ENCODE measurements at regions not wholly inside any gene's neighbourhood (a gene's known extent, or its start where the extent isn't known, plus 50 kb on each side); places are given as distances from the start of the nearest gene placed in this dataset.
"Not testable (repeated sequence)": the region's sequence is repeated elsewhere in the genome, so short reads cannot be mapped to it uniquely, and the experiment has no call there.

DNA sequence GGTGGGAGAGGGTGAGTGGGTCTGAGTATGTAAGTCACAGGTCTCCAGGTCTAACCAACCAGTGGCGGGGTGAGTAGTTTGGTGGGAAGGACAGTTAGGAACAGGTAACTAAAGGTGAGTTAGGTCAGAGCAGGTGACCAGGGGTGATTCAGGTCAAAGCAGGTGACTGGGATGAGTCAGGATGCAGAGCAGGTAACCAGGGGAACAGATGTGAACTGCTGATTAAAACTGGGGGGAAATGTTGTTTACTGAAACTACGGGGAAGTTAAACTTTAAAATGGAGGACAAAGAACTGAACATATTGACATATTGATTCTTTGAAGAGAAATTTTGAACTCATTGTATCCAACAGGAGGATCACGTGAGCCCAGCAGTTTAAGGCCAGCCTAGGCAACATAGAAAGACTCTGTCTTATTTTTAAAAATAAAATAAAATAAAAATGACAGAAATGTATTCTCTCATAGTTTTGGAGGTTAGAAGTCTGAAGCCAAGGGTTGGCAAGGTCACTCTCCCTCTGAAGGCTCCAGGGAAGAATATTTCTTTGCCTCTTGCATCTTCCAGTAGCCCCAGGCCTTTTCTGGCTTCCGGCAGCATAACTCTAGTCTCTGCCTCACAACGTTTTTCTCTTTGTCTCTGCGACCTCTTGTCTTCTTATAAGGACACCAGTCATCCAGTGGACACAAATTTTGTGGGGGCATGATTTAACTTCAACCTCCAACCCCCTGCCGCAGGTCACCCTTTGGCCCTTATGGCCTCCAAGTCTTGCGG is 64.3 kb upstream of the TINAGL1 start:
- DNase-seq = no peak

DNA sequence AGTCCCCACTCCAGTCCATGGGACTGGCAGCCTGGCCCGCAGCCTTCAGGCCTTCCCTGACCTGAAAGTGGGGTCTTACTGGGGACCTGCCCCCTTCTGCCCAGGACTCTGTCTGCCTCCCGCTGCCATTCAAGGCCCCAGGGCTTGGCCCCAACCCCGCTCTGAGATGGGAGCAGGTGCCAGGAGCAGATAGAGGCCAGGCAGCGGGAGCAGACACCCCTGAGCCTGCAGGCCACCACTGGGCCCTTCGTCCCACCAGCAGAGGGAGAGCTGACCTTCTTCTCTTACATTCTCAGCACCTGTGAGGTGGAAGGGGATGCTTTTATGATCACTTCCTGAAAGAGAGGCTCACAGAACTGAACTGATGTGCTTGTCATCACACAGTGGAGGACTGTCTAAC is 62.2 kb upstream of the TINAGL1 start:
- DNase-seq = no peak

DNA sequence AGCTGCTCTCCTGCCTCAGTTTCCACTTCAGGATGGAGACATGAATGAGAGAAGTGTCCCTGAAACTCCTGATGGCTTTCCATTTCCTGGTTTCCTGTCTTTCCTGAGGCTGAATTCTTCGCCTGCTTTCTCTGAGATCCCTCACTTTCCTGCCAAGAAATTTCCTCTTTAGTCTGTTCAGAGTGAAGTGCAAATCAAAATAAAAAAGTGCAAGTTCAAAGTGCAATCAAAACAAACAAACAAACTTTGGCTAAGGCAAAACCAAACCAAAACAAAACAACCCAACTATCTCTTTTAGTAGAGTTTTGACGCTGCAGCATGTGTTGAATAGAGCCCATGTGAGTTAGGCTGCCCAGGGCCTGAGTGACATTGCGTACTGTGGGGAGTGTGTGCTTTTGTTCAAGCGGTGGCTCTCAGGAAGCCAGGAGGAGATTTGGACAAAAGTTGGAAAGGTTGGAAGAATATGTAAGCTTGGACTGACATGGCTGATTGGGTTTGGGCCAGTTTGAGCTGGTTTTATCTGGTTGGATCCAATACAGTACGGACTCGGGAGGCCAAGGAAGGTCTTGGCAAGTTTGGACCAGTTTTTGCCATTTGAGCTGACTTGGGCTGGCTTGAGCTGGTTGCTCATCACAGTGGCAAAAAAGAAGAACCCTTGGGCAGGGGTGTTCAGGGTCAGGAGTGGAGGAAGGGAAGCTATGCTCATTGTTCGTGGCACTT is 61.1 kb upstream of the TINAGL1 start:
- DNase-seq = no peak

DNA sequence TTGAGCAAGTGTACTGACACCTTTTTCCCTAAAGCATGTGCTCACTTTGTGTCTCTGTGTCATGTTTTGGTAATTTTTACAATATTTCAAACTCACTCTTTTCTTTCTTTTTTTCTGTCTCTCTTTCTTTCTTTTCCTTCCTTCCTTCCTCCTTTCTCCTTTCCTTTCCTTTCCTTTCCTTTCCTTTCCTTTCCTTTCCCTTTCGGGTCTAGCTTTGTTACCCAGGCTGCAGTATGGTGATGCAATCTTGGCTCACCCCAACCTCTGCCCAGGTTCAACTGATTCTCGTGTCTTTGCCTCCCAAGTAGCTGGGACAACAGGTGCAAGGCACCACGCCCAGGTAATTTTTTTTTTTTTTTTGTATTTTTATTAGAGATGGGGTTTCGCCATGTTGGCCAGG is 60.4 kb upstream of the TINAGL1 start:
- no peak for DNase-seq

DNA sequence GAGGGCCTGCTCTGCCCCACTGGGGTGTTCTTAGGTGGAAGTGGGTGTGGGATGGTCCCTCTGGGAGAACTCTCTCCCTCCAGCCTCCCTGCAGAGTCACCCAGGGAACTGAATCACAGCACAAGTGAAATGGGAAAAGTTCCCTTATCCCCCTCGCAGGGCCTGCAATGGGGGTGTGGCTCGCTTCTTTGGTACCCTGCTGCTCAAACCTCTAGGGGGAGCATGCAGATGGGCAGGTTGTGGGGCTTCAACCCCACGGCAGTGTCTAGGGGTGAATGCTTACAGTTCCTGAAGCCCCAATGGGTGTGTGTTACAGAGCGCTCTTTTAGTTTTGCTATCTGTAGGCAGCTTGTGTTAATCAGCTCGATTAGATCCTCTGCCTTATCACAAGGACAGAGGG is 59.0 kb upstream of the TINAGL1 start:
- DNase-seq = no peak

DNA sequence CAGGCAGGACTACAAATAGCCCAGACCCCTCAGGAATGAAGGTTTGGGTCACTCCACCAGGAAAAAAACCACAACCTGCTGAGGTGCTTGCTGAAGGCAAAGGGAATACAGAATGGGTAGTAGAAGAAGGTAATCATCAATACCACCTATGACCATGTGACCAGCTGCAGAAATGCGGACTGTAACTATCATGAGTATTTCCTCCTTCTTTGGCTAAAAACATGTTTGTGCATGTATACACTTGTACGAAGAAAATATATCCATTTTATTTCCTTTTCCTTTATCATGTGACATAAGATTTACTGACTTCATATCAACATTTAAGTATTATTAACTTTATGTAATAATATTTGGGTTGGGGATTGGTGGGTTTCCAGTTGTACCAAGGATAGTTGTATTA is 58.3 kb upstream of the TINAGL1 start:
- not testable (repeated sequence) for DNase-seq

DNA sequence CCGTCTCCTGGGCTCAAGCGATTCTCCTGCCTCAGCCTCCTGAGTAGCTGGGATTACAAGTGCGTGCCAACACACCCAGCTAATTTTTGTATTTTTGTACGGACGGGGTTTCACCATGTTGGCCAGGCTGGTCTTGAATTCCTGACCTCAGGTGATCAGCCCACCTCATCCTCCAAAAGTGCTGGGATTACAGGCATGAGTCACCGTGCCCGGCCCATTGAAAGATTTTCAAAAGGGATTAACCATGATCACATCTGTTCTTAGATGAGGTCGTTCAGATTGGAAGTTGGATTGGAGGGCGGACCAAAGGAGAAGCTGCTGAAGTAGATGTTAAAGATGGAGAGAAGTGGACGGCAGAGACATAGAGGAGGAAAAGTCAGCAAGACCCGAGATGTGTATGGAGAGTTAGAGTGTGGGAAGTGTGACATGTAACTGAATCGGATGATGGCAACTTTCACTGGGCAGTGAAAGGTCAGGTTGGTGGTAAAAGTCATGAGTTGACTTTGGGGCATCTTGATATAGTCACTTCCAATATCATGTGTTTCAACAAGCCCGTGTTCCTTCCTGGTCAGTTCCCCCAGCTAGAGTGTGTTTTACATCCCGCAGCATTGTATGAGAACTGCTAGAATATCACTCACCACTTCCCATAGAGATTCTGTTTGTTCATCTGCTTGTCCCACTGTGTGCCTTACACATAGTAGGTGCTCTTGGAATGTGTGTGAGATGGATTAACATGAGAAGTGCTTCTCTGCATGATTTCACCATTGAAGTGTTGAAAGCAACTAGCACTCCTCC is 54.4 kb upstream of the TINAGL1 start:
- no peak for DNase-seq

DNA sequence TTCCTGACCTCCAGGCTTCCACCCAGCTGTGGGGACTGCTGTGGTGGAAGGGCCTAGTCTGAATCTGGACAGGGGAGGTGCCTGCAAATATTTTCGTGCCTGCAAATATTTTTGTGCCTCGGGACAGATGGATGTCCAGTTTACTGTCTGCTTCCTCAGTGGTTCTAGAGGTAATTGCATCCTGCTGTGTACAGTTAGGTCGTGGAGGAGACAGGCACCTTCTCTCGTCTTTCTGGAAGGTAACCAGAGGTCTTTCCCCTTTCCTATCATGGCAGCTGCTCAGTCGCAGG is 53.8 kb upstream of the TINAGL1 start:
- DNase-seq = no peak

DNA sequence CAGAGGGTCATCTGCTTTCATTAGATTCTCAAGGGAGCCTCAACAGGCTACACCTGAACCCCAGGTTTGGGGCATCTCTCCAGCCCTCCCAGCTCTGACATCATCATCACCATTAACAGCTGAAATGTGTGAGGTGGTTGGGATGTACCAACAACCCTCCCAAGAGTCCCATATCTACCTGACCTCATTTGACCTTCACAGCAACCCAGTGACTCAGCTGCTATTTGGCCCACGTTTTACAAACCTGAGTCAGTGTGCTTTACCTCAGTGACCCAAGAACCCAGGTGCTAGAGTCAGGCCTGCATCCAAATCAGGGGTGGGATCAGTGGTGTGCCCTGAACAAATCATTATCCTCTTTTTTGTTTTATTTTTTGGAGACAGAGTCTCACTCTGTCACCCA is 53.3 kb upstream of the TINAGL1 start:
- DNase-seq = peak; percentile 11

DNA sequence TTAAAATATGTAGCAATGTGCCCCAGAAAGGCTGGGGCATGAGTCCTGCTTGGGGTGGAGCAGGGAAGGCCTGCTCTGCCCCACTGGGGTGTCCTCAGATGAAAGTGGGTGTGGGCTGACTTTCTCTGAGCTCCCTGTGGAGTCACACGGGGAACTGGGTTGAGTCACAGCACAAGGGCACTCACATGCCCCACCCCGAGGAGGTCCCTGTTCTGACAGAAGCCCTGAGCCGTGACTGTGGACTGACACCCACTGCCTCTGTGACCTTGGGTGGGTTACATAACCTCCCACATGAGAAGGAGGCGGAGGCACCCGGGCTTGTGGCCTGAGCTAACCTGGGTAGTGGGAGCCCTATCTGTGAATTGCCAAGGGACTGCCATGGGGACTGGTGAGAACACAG is 52.5 kb upstream of the TINAGL1 start:
- no peak for DNase-seq

DNA sequence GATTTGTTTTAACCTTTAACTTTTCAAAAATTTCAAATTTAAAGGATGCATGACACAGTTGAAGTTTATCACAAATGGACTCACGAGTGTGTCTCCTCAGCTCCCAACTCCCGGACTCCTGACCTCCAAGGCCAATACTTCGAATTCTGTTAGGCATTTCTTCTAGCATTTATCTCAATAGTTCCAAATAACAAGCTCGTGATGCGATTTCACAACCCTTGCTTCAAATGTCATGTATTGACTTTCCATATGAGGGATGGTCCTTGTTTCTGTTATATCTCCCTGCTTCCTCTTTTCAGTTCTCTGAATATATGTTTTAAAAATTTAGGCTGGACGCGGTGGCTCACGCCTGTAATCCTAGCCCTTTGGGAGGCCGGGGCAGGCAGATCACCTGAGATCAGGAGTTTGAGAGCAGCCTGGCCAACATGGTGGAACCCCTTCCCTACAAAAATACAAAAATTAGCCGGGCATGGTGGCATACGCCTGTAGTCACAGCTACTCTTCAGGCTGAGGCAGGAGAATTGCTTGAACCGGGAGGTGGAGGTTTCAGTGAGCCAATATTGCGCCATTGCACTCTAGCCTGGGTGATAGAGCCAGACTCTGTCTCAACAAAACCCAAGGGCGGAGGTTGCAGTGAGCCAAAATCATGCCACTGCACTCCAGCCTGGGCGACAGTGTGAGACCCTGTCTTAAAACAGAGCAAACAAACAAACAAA is 52.0 kb upstream of the TINAGL1 start:
- no peak for DNase-seq

All from fibroblast of upper back skin (primary cell).